ENCODE measurements at regions not wholly inside any gene's neighbourhood (a gene's known extent, or its start where the extent isn't known, plus 50 kb on each side); places are given as distances from the start of the nearest gene placed in this dataset.

- FAIRE-seq: no peak
Measured at GRCh38 chr13:55307909-55308308, 1832.8 kb upstream of the PRR20A start.

DNA sequence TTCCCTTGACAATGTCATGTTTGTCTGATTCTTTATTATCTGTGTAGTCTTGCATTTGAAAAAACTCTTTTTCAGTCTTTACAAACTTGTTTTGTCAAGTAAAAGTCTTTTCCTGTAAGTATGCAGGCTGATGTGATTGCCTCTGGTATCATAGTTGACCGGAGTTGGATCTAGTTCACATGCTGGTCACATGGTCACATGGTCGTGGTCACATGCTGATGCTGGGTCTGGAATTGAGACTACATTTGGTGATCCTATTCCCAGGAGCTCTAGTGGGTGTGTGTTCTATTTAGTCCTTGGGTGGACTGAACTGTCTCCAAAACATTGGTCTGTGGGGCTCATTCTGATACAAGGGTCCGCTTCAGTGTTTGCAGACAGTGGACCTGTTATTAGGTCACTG, 1798.8 kb upstream of the PRR20A start:
- no peak for FAIRE-seq

DNA sequence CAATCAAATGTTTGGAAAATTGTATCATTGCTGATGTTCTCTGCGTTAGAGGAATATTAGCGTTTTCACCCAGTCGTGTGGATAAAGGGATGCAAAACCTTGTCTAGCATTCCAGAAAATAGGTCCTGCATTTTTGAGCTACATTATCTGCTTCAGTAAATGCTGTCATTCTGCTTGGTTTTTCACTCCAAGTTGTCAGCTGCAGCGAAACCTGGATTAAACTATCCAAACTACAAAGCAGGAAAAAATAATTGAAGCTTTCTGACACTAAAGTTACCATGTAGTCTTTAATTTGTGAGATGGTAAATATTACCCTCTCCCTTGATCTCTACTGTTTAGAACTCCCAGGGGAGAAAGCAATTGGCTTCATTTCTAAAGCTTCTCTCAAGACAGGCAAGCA, 1795.5 kb upstream of the PRR20A start:
- FAIRE-seq: no peak

DNA sequence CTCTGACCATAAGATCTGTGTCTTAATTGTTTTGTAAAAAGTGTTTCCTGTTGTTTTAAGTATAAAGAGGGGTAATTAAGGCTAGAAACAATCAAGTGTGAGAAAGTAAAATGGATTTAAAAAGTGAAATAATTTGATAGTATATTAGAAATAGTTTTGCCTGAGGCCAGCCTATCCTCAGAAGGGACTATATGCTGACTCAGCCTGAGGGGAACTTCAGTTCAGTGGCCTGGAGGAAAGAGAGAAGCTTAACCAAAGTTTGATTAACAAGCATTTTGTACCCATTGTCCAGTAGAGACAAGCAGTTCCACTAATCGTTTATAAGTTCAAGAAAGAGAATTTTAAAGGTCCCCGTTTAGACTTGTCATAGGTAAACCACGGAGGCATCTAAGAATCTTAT, 1793.2 kb upstream of the PRR20A start:
- no peak for FAIRE-seq

GRCh38 chr13:55359067-55359466, 1781.7 kb upstream of the PRR20A start:
- no peak for FAIRE-seq

- FAIRE-seq: no peak
Measured at GRCh38 chr13:55361141-55361540, 1779.6 kb upstream of the PRR20A start.

- FAIRE-seq: no peak
Measured at GRCh38 chr13:55366676-55367075, 1774.0 kb upstream of the PRR20A start.

DNA sequence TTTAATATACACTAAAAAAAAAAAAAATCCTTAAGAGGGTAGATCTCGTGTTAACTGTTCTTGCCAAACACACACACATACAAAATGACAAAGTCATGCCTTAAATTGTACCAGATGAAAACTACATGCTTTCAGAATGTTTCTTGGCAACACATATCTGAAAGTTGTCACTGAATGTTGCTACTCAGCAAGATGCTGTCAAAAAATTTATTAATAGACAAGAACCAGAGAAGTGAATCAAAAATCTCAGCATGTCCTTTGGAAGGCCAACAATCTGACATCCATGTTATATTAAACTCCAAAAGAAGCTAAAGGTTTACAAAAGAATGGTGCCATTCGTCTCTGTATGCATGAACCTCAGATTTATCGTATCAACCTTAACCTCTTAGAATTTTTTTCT, 1746.2 kb upstream of the PRR20A start:
- no peak for FAIRE-seq

- no peak for FAIRE-seq
Measured at GRCh38 chr13:55402870-55403269, 1737.8 kb upstream of the PRR20A start.

DNA sequence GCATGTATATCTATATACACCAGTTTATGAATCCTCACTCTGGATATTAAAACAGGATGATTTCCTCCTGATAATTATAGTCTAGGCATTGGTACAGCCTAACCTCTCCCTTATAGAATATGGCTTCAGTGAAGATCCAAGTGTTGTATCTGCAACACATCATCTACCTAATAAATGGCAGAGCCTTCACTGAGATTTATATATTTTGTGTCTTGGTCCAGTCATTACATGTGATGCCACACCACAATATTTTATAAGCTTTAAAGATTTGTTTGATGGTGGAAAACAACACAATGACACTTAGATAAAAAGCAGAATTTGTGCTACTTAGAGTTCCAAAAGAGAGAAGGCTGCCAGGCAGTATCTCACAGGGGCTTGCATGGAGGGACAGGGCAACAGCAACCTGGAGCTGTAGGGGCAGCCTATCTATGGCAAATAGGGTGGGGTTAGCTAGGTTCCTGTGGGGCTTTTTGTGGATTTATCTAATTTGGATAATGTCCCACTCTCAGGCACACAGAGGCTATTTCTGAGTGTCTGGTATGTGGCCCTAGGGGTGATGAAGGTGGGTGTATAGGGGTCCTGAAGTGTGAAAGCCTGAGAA, 1736.7 kb upstream of the PRR20A start:
- FAIRE-seq: no peak

DNA sequence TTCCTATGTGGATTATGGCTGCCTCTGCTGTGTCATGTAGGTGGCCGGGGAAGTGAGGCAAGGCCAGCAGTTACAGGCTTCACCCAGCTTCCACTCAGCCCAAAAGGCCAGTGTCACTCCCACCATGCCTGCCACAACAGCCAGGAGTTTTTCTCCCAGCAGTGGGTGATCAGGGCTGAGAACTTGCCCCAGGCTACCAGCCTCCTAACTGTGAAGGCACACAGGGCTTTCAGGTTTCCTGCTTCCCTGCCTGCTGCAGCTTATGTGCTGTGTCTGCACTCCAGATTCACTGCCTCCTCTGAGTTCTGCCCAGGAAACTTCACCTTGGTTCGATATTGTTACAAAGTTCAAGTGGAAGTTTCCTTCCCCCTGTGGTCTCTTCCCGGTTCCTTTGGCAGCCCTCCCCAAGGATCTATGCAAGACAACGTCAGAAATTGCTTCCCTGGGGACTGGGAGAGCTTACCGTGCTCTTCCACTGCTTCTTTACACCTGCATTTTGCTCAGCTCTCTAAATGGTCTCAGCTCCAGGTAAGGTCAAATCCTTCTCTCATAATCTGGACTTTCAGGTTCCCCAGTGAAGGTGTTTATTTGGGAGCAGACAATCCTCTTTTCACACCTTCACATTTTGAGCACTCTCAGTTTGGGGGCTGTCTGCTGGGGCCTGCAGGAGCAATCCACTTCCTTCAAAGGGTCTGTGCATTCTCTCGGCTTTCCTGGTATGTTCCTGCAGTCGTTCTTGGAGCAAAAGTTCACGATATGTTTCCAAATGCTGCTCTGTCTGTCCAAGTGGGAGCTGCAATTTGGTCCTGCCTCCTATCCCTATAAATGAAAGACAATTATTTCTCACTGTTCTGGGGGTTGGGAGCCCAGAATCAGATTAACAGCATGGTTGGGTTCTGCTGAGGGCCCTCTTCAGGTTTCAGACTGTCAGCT, 1730.1 kb upstream of the PRR20A start:
- FAIRE-seq: no peak

- FAIRE-seq: no peak
Measured at GRCh38 chr13:55418095-55418494, 1722.6 kb upstream of the PRR20A start.

GRCh38 chr13:55432814-55433213, 1707.9 kb upstream of the PRR20A start:
- FAIRE-seq: no peak

GRCh38 chr13:55437162-55437561, 1703.6 kb upstream of the PRR20A start:
- FAIRE-seq: no peak

DNA sequence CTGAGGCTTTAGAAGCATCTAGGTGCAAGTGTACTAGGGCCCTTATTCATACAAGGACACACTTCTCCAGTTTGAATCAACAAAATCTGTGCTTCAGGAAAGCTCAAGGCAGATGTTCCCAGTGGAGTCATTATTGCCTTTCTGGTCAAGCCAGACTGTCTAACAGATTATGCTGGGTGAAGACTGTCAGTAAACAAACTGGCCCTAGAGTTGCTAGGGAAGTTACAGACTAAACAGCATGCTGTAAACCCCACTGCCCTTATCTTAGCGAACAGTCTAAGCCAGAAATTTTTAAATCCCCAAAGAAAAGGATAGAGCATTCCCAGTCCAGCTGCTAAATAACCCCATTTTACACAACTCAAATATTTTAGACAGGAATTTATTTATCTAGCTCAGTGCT, 1701.3 kb upstream of the PRR20A start:
- no peak for FAIRE-seq

DNA sequence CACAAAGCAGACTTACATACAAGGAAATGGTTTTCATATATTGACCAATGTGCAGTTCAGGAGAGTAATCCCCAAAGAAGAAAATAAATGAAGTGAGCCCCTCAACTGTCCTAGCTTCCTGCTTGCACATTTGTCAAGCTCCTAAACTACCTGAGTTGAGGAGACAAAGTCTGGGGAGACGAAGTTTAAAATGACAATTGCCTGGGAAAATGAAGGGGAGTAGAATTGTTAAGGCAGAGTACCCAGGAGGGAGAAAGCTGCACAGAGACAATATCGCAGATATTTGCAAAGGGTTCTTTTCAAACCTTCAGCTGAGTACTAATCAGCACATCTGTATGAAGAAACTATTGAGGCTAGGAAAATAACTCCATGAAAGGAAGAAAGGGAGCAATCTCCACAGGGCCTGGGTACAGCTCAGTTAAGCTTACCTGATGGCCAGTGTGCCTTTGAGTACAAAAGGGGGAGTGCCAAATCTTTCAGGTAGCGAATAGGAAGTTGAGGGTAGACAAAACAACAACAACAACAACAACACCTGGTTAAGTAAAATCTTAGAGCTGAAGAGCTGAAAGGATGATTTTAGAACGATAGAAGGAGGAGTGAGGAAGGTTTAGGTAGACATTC, 1700.1 kb upstream of the PRR20A start:
- no peak for FAIRE-seq

DNA sequence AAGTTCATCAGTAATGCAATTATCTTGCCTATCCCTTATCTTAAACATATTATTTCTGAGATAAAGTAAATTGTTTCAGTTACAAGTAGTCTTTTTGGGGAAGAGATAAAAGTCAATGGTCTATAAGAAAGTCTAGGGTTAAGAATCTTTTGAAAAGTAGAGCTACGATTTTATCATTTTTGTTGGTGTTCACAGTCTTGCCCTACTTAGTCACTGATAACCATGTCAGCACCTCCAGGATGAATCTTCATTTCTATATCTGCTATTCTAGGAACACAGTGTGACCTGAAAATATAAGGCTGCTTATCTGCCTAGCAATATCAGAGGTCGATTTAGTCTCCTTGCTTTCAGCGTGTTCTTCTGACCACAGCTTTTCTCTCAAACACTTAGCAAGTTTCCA, 1676.5 kb upstream of the PRR20A start:
- no peak for FAIRE-seq

GRCh38 chr13:55467476-55467875, 1673.2 kb upstream of the PRR20A start:
- no peak for FAIRE-seq

GRCh38 chr13:55483626-55484158, 1657.0 kb upstream of the PRR20A start:
- FAIRE-seq: no peak

GRCh38 chr13:55493297-55493696, 1647.4 kb upstream of the PRR20A start:
- no peak for FAIRE-seq

GRCh38 chr13:55497486-55497885, 1643.2 kb upstream of the PRR20A start:
- FAIRE-seq: no peak

DNA sequence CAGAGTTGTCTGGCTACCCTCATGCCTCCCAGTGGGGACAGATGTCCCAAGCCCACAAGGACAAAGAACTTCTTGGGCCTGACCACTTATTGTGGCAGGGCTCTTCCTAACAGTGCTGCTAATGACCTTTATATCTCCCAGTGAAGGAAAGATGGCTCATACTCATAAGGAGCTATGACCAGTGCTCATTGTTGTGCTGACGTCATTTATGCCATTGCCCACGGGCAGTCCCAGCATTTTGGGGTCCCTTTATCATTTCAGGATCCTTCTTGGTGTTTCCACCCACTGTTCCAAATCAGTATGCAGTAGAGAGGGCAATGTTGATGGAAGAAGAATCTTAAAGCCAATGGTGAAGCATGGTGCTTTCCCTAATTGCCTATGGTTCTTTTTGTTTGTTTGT, 1640.0 kb upstream of the PRR20A start:
- no peak for FAIRE-seq

- FAIRE-seq: no peak
Measured at GRCh38 chr13:55516610-55517009, 1624.1 kb upstream of the PRR20A start.

- FAIRE-seq: no peak
Measured at GRCh38 chr13:55517312-55517711, 1623.4 kb upstream of the PRR20A start.
